ENCODE measurements at regions not wholly inside any gene's neighbourhood (a gene's known extent, or its start where the extent isn't known, plus 50 kb on each side); places are given as distances from the start of the nearest gene placed in this dataset.

DNA sequence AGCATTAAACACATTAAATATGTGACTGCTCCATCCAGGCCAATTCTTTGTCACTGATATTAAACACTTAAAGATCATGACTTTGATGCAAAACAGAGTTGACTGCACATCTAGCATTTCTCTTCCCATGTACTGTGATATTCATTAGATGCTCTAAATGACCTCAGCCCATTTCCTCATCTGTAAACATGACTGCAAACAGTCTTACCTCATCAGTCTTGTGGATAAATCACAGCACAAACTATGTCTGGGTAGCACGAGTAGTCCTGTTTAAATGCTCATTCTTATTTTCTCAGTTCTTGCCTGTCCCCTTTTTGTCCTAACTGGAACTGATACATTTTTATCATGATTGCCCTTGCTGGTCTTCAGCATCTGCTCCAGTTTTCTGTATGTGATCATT is 1974.8 kb upstream of the LRRTM1 start:
- TF ChIP-seq, protein P1, sequence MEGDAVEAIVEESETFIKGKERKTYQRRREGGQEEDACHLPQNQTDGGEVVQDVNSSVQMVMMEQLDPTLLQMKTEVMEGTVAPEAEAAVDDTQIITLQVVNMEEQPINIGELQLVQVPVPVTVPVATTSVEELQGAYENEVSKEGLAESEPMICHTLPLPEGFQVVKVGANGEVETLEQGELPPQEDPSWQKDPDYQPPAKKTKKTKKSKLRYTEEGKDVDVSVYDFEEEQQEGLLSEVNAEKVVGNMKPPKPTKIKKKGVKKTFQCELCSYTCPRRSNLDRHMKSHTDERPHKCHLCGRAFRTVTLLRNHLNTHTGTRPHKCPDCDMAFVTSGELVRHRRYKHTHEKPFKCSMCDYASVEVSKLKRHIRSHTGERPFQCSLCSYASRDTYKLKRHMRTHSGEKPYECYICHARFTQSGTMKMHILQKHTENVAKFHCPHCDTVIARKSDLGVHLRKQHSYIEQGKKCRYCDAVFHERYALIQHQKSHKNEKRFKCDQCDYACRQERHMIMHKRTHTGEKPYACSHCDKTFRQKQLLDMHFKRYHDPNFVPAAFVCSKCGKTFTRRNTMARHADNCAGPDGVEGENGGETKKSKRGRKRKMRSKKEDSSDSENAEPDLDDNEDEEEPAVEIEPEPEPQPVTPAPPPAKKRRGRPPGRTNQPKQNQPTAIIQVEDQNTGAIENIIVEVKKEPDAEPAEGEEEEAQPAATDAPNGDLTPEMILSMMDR (optimal IDR thresholded peaks at IDR 0.05 in 1 of 3, IDR thresholded peaks at IDR 0.05 in 1 of 3, conservative IDR thresholded peaks at IDR 0.05 in 1 of 3; ENCODE audit: extremely low read depth in 1 of 3, insufficient read depth in 2 of 3, low read length in 3 of 3), result no peak
- no peak for TF ChIP-seq EZH2 (IDR thresholded peaks at IDR 0.05; ENCODE audit: low read length)
